ENCODE measurements at regions not wholly inside any gene's neighbourhood (a gene's known extent, or its start where the extent isn't known, plus 50 kb on each side); places are given as distances from the start of the nearest gene placed in this dataset.
"Not testable (repeated sequence)": the region's sequence is repeated elsewhere in the genome, so short reads cannot be mapped to it uniquely, and the experiment has no call there.

GRCh38 chr7:25054819-25055519 lies 70.1 kb downstream of the CYCS start:
- H3K9me3 Mint-ChIP-seq (ENCODE audit: unreplicated experiment): no peaks in the 10 kb centered on the region
- peaks cover 4% of the 10 kb centered on the region; the same call in 1 of the 2 replicates for H3K9me3 ChIP-seq
- intact Hi-C loops (cut with micrococcal nuclease; ENCODE audit: unreplicated experiment): no loop called here
- POLR2A ChIA-PET: no interaction called here
- peaks cover 5% of the 10 kb centered on the region for H3K36me3 Mint-ChIP-seq (ENCODE audit: insufficient read depth, unreplicated experiment)
- no peaks in the 10 kb centered on the region for H3K36me3 ChIP-seq (ENCODE audit: control insufficient read depth, insufficient read depth, low read length)
- CTCF ChIA-PET: no interaction called here
- no TSS peak for BruUV-seq (replicated peaks)
- TF ChIP-seq CTCF (IDR thresholded peaks at IDR 0.05; ENCODE audit: insufficient read depth in 1 of 2, low read depth in 1 of 2, low read length in 1 of 2, severe bottlenecking in 1 of 2, unreplicated experiment in 1 of 2): no peak
- H3K4me1 ChIP-seq: no peaks in the 10 kb centered on the region
- H3K4me3 ChIP-seq (ENCODE audit: low read depth, low read length): no peak overlapping the region
- peaks cover 15% of the 10 kb centered on the region for H3K4me1 Mint-ChIP-seq (ENCODE audit: low read depth, unreplicated experiment)
- no peak for DNase-seq
- no peak overlapping the region for H3K27ac Mint-ChIP-seq (ENCODE audit: unreplicated experiment)
- no peak overlapping the region for H3K4me3 Mint-ChIP-seq (ENCODE audit: unreplicated experiment)
- H3K27me3 ChIP-seq (replicated peaks; ENCODE audit: control insufficient read depth, insufficient read depth, low read length): no peaks in the 10 kb centered on the region
- H3K27me3 Mint-ChIP-seq (ENCODE audit: insufficient read depth, unreplicated experiment): no peaks in the 10 kb centered on the region

DNA sequence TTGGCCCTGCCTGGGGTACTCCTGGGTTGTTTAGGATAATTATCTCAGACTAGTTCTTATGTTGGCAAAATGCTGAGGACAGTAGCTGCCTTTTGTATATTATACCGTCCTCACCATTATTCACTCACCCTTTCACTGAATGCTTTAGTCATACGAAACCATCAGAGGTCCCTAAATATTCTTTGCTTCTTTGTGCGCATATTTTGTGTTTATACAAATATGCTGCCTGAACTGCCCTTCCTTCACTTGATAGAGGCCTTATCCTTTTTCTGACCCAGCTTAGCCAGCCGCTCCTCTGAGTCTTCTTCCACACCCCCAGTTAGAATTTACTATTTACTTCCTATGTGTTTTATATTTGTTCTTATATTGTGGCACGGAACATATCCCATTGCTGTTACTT lies 70.2 kb upstream of the OSBPL3 start:
- H3K36me3 Mint-ChIP-seq (ENCODE audit: insufficient read depth, unreplicated experiment): no peaks in the 10 kb centered on the region
- H3K36me3 ChIP-seq (ENCODE audit: control insufficient read depth, insufficient read depth, low read length): no peaks in the 10 kb centered on the region
- BruUV-seq (replicated peaks): no TSS peak
- H3K4me1 ChIP-seq: no peaks in the 10 kb centered on the region; the same call in 1 of the 2 replicates
- no peaks in the 10 kb centered on the region for H3K9me3 ChIP-seq
- no peak overlapping the region for H3K4me3 ChIP-seq (ENCODE audit: low read depth, low read length)
- POLR2A ChIA-PET: no interaction called here
- H3K9me3 Mint-ChIP-seq (ENCODE audit: unreplicated experiment): no peaks in the 10 kb centered on the region
- CTCF ChIA-PET: no interaction called here
- H3K27me3 Mint-ChIP-seq (ENCODE audit: insufficient read depth, unreplicated experiment): no peaks in the 10 kb centered on the region
- H3K27me3 ChIP-seq (replicated peaks; ENCODE audit: control insufficient read depth, insufficient read depth, low read length): no peaks in the 10 kb centered on the region
- no peak for DNase-seq
- H3K27ac Mint-ChIP-seq (ENCODE audit: unreplicated experiment): no peak overlapping the region
- TF ChIP-seq CTCF (IDR thresholded peaks at IDR 0.05; ENCODE audit: insufficient read depth in 1 of 2, low read depth in 1 of 2, low read length in 1 of 2, severe bottlenecking in 1 of 2, unreplicated experiment in 1 of 2): no peak
- H3K4me1 Mint-ChIP-seq (ENCODE audit: low read depth, unreplicated experiment): peaks cover 13% of the 10 kb centered on the region
- no peak overlapping the region for H3K4me3 Mint-ChIP-seq (ENCODE audit: unreplicated experiment)
- intact Hi-C loops (cut with micrococcal nuclease; ENCODE audit: unreplicated experiment): no loop called here

- Mint-ChIP-seq H3K36me3 (ENCODE audit: insufficient read depth, unreplicated experiment) (no peaks in the 10 kb centered on the region), H3K27me3 (ENCODE audit: insufficient read depth, unreplicated experiment) (no peaks in the 10 kb centered on the region), H3K9me3 (ENCODE audit: unreplicated experiment) (no peaks in the 10 kb centered on the region), H3K27ac (ENCODE audit: unreplicated experiment) (peak overlapping the region; percentile 78), H3K4me3 (ENCODE audit: unreplicated experiment) (peak overlapping the region; percentile 72), H3K4me1 (ENCODE audit: low read depth, unreplicated experiment) (peaks cover 2% of the 10 kb centered on the region)
- Histone ChIP-seq H3K36me3 (ENCODE audit: control insufficient read depth, insufficient read depth, low read length) (no peaks in the 10 kb centered on the region), H3K27me3 (replicated peaks; ENCODE audit: control insufficient read depth, insufficient read depth, low read length) (no peaks in the 10 kb centered on the region), H3K9me3 (no peaks in the 10 kb centered on the region), H3K4me3 (ENCODE audit: low read depth, low read length) (peak overlapping the region; percentile 46), H3K4me1 (no peaks in the 10 kb centered on the region; the same call in 1 of the 2 replicates)
- no peak for DNase-seq
- POLR2A ChIA-PET: interaction anchor here (0.6 to 1.1 kb wide), 3 partner anchors 23 to 77 kb away, joined by 3 to 4 read pairs (median 3); no protein-coding TSS in a partner anchor
- intact Hi-C loops (cut with micrococcal nuclease; ENCODE audit: unreplicated experiment): no loop called here
- TF ChIP-seq CTCF (IDR thresholded peaks at IDR 0.05; ENCODE audit: insufficient read depth in 1 of 2, low read depth in 1 of 2, low read length in 1 of 2, severe bottlenecking in 1 of 2, unreplicated experiment in 1 of 2): no peak
- CTCF ChIA-PET: no interaction called here
- BruUV-seq (replicated peaks): no TSS peak
Measured at GRCh38 chr7:25048444-25048834, 68.5 kb upstream of the OSBPL3 start.

DNA sequence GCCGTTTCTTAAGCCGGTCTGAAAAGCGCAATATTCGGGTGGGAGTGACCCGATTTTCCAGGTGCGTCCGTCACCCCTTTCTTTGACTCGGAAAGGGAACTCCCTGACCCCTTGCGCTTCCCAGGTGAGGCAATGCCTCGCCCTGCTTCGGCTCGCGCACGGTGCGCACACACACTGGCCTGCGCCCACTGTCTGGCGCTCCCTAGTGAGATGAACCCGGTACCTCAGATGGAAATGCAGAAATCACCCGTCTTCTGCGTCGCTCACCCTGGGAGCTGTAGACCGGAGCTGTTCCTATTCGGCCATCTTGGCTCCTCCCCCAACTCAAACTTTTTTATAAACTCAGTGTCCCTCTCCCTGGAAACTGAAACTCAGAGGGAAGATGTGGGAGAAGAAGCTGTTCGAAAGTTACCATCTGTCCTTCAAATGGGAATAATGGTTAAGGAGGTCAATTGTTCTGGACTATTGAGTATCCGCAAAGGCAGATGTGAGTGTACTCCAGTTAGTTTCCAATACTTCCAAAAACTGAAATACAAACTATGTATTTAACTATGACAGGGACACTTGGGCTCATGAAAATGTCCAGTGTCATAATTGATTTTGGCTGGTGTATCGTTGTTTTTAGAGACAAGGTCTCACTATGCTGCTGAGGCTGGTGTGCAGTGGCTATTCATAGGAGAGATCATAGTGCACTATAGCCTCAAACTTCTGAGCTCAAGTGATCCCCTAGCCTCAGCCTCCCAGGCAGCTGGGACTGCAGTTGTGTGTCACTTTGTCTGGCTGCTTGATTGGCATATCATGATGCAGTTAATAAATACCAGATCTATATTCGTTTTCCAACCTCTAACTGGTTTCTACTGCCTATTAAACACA lies 67.8 kb upstream of the OSBPL3 start:
- H3K36me3 Mint-ChIP-seq (ENCODE audit: insufficient read depth, unreplicated experiment); intact Hi-C loops (cut with micrococcal nuclease; ENCODE audit: unreplicated experiment); H3K27me3 Mint-ChIP-seq (ENCODE audit: insufficient read depth, unreplicated experiment); H3K27me3 ChIP-seq (replicated peaks; ENCODE audit: control insufficient read depth, insufficient read depth, low read length); H3K36me3 ChIP-seq (ENCODE audit: control insufficient read depth, insufficient read depth, low read length); H3K9me3 ChIP-seq; H3K4me1 ChIP-seq; H3K9me3 Mint-ChIP-seq (ENCODE audit: unreplicated experiment); H3K4me1 Mint-ChIP-seq (ENCODE audit: low read depth, unreplicated experiment): not testable (repeated sequence)
- Mint-ChIP-seq H3K27ac (ENCODE audit: unreplicated experiment) (peak overlapping the region; percentile 78), H3K4me3 (ENCODE audit: unreplicated experiment) (peak overlapping the region; percentile 72)
- ChIA-PET CTCF (interaction anchor here (0.9 kb wide), 1 partner anchor 236 kb away, joined by 5 read pairs; no protein-coding TSS in a partner anchor), POLR2A (interaction anchor here (0.7 to 1.1 kb wide), 3 partner anchors 23 to 78 kb away, joined by 3 to 6 read pairs (median 3); no protein-coding TSS in a partner anchor)
- DNase-seq: peak in 1 of 2 experiments; percentile 44
- TSS peak; percentile 93 for BruUV-seq (replicated peaks)
- peak overlapping the region; percentile 46 for H3K4me3 ChIP-seq (ENCODE audit: low read depth, low read length)

All from Caco-2 (cell line).